ENCODE measurements at regions not wholly inside any gene's neighbourhood (a gene's known extent, or its start where the extent isn't known, plus 50 kb on each side); places are given as distances from the start of the nearest gene placed in this dataset.

GRCh38 chr5:86376214-86376613 is 241.5 kb upstream of the COX7C start:
- Histone ChIP-seq H3K4me1 (ENCODE audit: control insufficient read depth, insufficient read depth, low read length) (no peaks in the 10 kb centered on the region), H3K4me3 (ENCODE audit: low read depth in 2 of 2, low read length in 2 of 2) (no peak overlapping the region), H3K27ac (ENCODE audit: low read length) (no peak overlapping the region), H3K36me3 (ENCODE audit: control insufficient read depth, insufficient read depth, low read length) (no peaks in the 10 kb centered on the region), H3K9me3 (ENCODE audit: control insufficient read depth, insufficient read depth, low read depth, low read length) (no peaks in the 10 kb centered on the region), H3K27me3 (ENCODE audit: control insufficient read depth, insufficient read depth, low read length) (no peaks in the 10 kb centered on the region)
- ChIA-PET CTCF (no interaction called here), POLR2A (no interaction called here)
- BruUV-seq (replicated peaks), result no TSS peak
- in situ Hi-C loops (cut with HindIII; ENCODE audit: low pct_unique_long_range_greater_than_20kb, low sequenced_read_pairs), result no loop called here
- ATAC-seq, result no peak
- intact Hi-C loops (cut with micrococcal nuclease; ENCODE audit: unreplicated experiment), result no loop called here
- no peak for DNase-seq (ENCODE audit: low read depth, low spot score)
- TF ChIP-seq CTCF (IDR thresholded peaks at IDR 0.05) (no peak), POLR2AphosphoS5 (IDR thresholded peaks at IDR 0.05; ENCODE audit: low read depth, low read length) (no peak), TCF7L2 (IDR thresholded peaks at IDR 0.05; ENCODE audit: low read depth, low read length) (no peak), SIN3A (IDR thresholded peaks at IDR 0.05; ENCODE audit: borderline replicate concordance, insufficient read depth, low read depth, low read length) (no peak), REST (IDR thresholded peaks at IDR 0.05; ENCODE audit: insufficient read depth in 1 of 2, low read depth in 2 of 2, low read length in 1 of 2) (no peak)

GRCh38 chr5:86403190-86403589 is 214.6 kb upstream of the COX7C start:
- TF ChIP-seq TCF7L2 (IDR thresholded peaks at IDR 0.05; ENCODE audit: low read depth, low read length) (no peak), SIN3A (IDR thresholded peaks at IDR 0.05; ENCODE audit: borderline replicate concordance, insufficient read depth, low read depth, low read length) (no peak), POLR2AphosphoS5 (IDR thresholded peaks at IDR 0.05; ENCODE audit: low read depth, low read length) (no peak), REST (IDR thresholded peaks at IDR 0.05; ENCODE audit: insufficient read depth in 1 of 2, low read depth in 2 of 2, low read length in 1 of 2) (no peak), CTCF (IDR thresholded peaks at IDR 0.05) (no peak)
- Histone ChIP-seq H3K4me3 (ENCODE audit: low read depth in 2 of 2, low read length in 2 of 2) (no peak overlapping the region), H3K27me3 (ENCODE audit: control insufficient read depth, insufficient read depth, low read length) (no peaks in the 10 kb centered on the region), H3K4me1 (ENCODE audit: control insufficient read depth, insufficient read depth, low read length) (no peaks in the 10 kb centered on the region), H3K9me3 (ENCODE audit: control insufficient read depth, insufficient read depth, low read depth, low read length) (no peaks in the 10 kb centered on the region), H3K36me3 (ENCODE audit: control insufficient read depth, insufficient read depth, low read length) (no peaks in the 10 kb centered on the region), H3K27ac (ENCODE audit: low read length) (no peak overlapping the region)
- ChIA-PET CTCF (no interaction called here), POLR2A (no interaction called here)
- BruUV-seq (replicated peaks), result no TSS peak
- ATAC-seq, result no peak
- DNase-seq (ENCODE audit: low read depth, low spot score), result no peak
- in situ Hi-C loops (cut with HindIII; ENCODE audit: low pct_unique_long_range_greater_than_20kb, low sequenced_read_pairs) (no loop called here), intact Hi-C loops (cut with micrococcal nuclease; ENCODE audit: unreplicated experiment) (no loop called here)

Data from Panc1 (cell line).